Kidney (tissue), 13 donors: ENCODE measurements at regions not wholly inside any gene's neighbourhood (a gene's known extent, or its start where the extent isn't known, plus 50 kb on each side); places are given as distances from the start of the nearest gene placed in this dataset.

ENCODE experiments used
- DNase-seq, 5 donors: peaks; one replicate each; pipeline ENCODE4 v3.0.0-alpha.2; 2013 to 2020
- FAIRE-seq: peaks from 2 replicates; lab custom pipeline; 2012; peaks lifted over from hg19 to GRCh38; lab: Jason Lieb, UNC
- H3K27ac ChIP-seq, 2 donors: one replicate each; pipeline ENCODE4 v1.7.0; 2013; ENCODE audit warnings: low read depth in 2 of 2, low read length in 2 of 2, inconsistent platforms in 1 of 2
- H3K27me3 ChIP-seq: one replicate; pipeline ENCODE4 v1.7.1; 2013; ENCODE audit warnings: low read length, inconsistent platforms; ENCODE audit not compliant: control insufficient read depth, insufficient read depth
- H3K36me3 ChIP-seq, 3 donors: one replicate each; pipeline versions ENCODE4 v1.7.0 to v1.7.1; 2013; ENCODE audit warnings: low read length in 3 of 3, control low read depth in 1 of 3, inconsistent platforms in 1 of 3; ENCODE audit not compliant: insufficient read depth in 3 of 3, control insufficient read depth in 2 of 3
- H3K4me1 ChIP-seq, 3 donors: one replicate each; pipeline versions ENCODE4 v1.7.0 to v1.7.1; 2013; ENCODE audit warnings: low read length in 3 of 3, inconsistent platforms in 1 of 3, low read depth in 1 of 3; ENCODE audit not compliant: control insufficient read depth in 2 of 3, insufficient read depth in 2 of 3
- H3K4me3 ChIP-seq, 3 donors: one replicate each; pipeline versions ENCODE4 v1.7.0 to v1.8.1; 2013; ENCODE audit warnings: low read length in 3 of 3, control low read depth in 1 of 3, inconsistent platforms in 1 of 3
- H3K9ac ChIP-seq, 3 donors: one replicate each; pipeline versions ENCODE4 v1.7.0 to v1.7.1; 2013; ENCODE audit warnings: low read length in 3 of 3, control low read depth in 1 of 3, inconsistent platforms in 1 of 3
- H3K9me3 ChIP-seq, 3 donors: one replicate each; pipeline versions ENCODE4 v1.7.0 to v1.7.1; 2013; ENCODE audit warnings: low read length in 3 of 3, control low read depth in 1 of 3, inconsistent platforms in 1 of 3; ENCODE audit not compliant: control insufficient read depth in 2 of 3, insufficient read depth in 1 of 3
- CTCF ChIP-seq: IDR thresholded peaks from 3 replicates; pipeline ENCODE4 v1.5.1; 2012; ENCODE audit warnings: mild to moderate bottlenecking, moderate library complexity, borderline replicate concordance; ENCODE audit not compliant: insufficient read depth; ENCODE audit errors: extremely low read depth
- intact Hi-C: fragments of 100-400 bp; cut with DNase I; formaldehyde crosslinking; loops from one replicate; pipeline ENCODE4 v1.11.1; 2022
- donor health status: control.
- donor health status: control.
- donor health status: control.
- donor health status: control.
- donor health status: control.
- donor health status: DM: yes; HTN: yes; CAD: no.
- donor health status: Normal renal cell carcinoma (clear cell type).

- Histone ChIP-seq H3K27me3 (no peaks in the 10 kb centered on the region), H3K27ac (no peak overlapping the region), H3K9ac (no peak overlapping the region), H3K9me3 (no peaks in the 10 kb centered on the region), H3K36me3 (no peaks in the 10 kb centered on the region), H3K4me1 (no peaks in the 10 kb centered on the region), H3K4me3 (no peak overlapping the region)
- TF ChIP-seq CTCF: no peak
- intact Hi-C loops: no loop called here
- DNase-seq: no peak
- no peak for FAIRE-seq
Measured at GRCh38 chr7:117995850-117996650, 122.8 kb upstream of the CTTNBP2 start.

- Histone ChIP-seq H3K4me3 (no peak overlapping the region), H3K9ac (no peak overlapping the region)
Measured at GRCh38 chr7:117997862-117998825, 124.9 kb upstream of the CTTNBP2 start.

GRCh38 chr7:118000480-118001202 lies 127.4 kb upstream of the CTTNBP2 start:
- Histone ChIP-seq H3K36me3 (no peaks in the 10 kb centered on the region), H3K9ac (no peak overlapping the region), H3K27me3 (no peaks in the 10 kb centered on the region), H3K4me1 (peaks cover 0 to under 1% (median 0%) of the 10 kb centered on the region in 3 donors), H3K4me3 (no peak overlapping the region), H3K27ac (no peak overlapping the region), H3K9me3 (no peaks in the 10 kb centered on the region)
- DNase-seq (peak in 2 of 5 donors; percentile 10 to 17), FAIRE-seq (no peak)
- TF ChIP-seq CTCF: no peak
- intact Hi-C loops: no loop called here

More at GRCh38 chr7:117997862-117998825, 124.9 kb upstream of the CTTNBP2 start:
- Histone ChIP-seq H3K4me1 (no peaks in the 10 kb centered on the region), H3K36me3 (no peaks in the 10 kb centered on the region), H3K9me3 (no peaks in the 10 kb centered on the region), H3K27ac (no peak overlapping the region), H3K27me3 (no peaks in the 10 kb centered on the region)
- intact Hi-C loops: no loop called here
- TF ChIP-seq CTCF: no peak
- no peak for FAIRE-seq
- DNase-seq: no peak
